T-helper 9 cell (primary cell): ENCODE measurements at regions not wholly inside any gene's neighbourhood (a gene's known extent, or its start where the extent isn't known, plus 50 kb on each side); places are given as distances from the start of the nearest gene placed in this dataset.
"Not testable (repeated sequence)": the region's sequence is repeated elsewhere in the genome, so short reads cannot be mapped to it uniquely, and the experiment has no call there.

Experiments
- DNase-seq: peaks from one replicate; pipeline ENCODE4 v3.0.0-alpha.2; 2020

GRCh38 chr11:80284946-80285785 lies 844.3 kb upstream of the TENM4 start:
- DNase-seq: no peak

GRCh38 chr11:80282643-80283042 lies 841.8 kb upstream of the TENM4 start:
- DNase-seq: no peak

GRCh38 chr11:80281194-80281593 lies 840.4 kb upstream of the TENM4 start:
- DNase-seq: no peak

GRCh38 chr11:80280737-80281136 lies 839.9 kb upstream of the TENM4 start:
- DNase-seq: no peak

GRCh38 chr11:80261776-80262175 lies 820.9 kb upstream of the TENM4 start:
- DNase-seq: no peak

- DNase-seq: not testable (repeated sequence)
These were observed 816.6 kb upstream of the TENM4 start for GRCh38 chr11:80257319-80258015.

- DNase-seq: no peak
These were observed 814.2 kb upstream of the TENM4 start for GRCh38 chr11:80255021-80255420.

GRCh38 chr11:80241766-80242165 lies 800.9 kb upstream of the TENM4 start:
- no peak for DNase-seq

- DNase-seq: no peak
These were observed 799.4 kb upstream of the TENM4 start for GRCh38 chr11:80240245-80240644.

GRCh38 chr11:80239217-80239616 lies 798.4 kb upstream of the TENM4 start:
- no peak for DNase-seq

- no peak for DNase-seq
These were observed 787.1 kb upstream of the TENM4 start for GRCh38 chr11:80227915-80228314.

- DNase-seq: no peak
These were observed 773.6 kb upstream of the TENM4 start for GRCh38 chr11:80214413-80214812.

GRCh38 chr11:80211673-80212072 lies 770.8 kb upstream of the TENM4 start:
- no peak for DNase-seq

- no peak for DNase-seq
These were observed 763.2 kb upstream of the TENM4 start for GRCh38 chr11:80204021-80204420.

- DNase-seq: no peak
These were observed 756.2 kb upstream of the TENM4 start for GRCh38 chr11:80196932-80197554.

- DNase-seq: no peak
These were observed 755.2 kb upstream of the TENM4 start for GRCh38 chr11:80196041-80196440.

GRCh38 chr11:80194625-80195024 lies 753.8 kb upstream of the TENM4 start:
- no peak for DNase-seq

GRCh38 chr11:80194016-80194415 lies 753.2 kb upstream of the TENM4 start:
- DNase-seq: no peak

GRCh38 chr11:80188076-80188627 lies 747.3 kb upstream of the TENM4 start:
- DNase-seq: no peak

GRCh38 chr11:80186692-80187091 lies 745.9 kb upstream of the TENM4 start:
- no peak for DNase-seq

GRCh38 chr11:80182901-80183300 lies 742.1 kb upstream of the TENM4 start:
- DNase-seq: no peak

- no peak for DNase-seq
These were observed 732.7 kb upstream of the TENM4 start for GRCh38 chr11:80173371-80174136.

- DNase-seq: no peak
These were observed 728.0 kb upstream of the TENM4 start for GRCh38 chr11:80168796-80169195.
